Thoracic aorta (tissue), 2 donors: ENCODE measurements at regions not wholly inside any gene's neighbourhood (a gene's known extent, or its start where the extent isn't known, plus 50 kb on each side); places are given as distances from the start of the nearest gene placed in this dataset.

ENCODE experiments used
- ATAC-seq: fragments of 150-250 bp; one replicate; pipeline ENCODE4 v1.8.0; 2017; ENCODE audit warnings: low read depth; ENCODE audit not compliant: insufficient number of reproducible peaks, low FRiP score
- DNase-seq: peaks from one replicate; pipeline ENCODE4 v3.0.0-alpha.2; 2020; ENCODE audit warnings: low spot score
- H3K27ac ChIP-seq, 2 donors: fragments of 200-600 bp; sonication (generic); 1 replicate in 1 of 2; 2 replicates in 1 of 2; pipeline ENCODE4 v1.5.1; 2016; ENCODE audit warnings: mild to moderate bottlenecking in 2 of 2, moderate library complexity in 2 of 2
- H3K27me3 ChIP-seq: fragments of 200-600 bp; sonication (generic); replicated peaks from 2 replicates; pipeline ENCODE4 v1.6.0; 2016; ENCODE audit warnings: mild to moderate bottlenecking; ENCODE audit not compliant: insufficient read depth
- H3K36me3 ChIP-seq: fragments of 200-600 bp; sonication (generic); one replicate; pipeline ENCODE4 v1.5.1; 2016
- H3K4me1 ChIP-seq, 2 donors: fragments of 200-600 bp; sonication (generic); 1 replicate in 1 of 2; 2 replicates in 1 of 2; pipeline versions ENCODE4 v1.5.1 to v1.6.0; 2016; ENCODE audit warnings: low read depth in 2 of 2, mild to moderate bottlenecking in 1 of 2; ENCODE audit not compliant: control insufficient read depth in 1 of 2
- H3K4me3 ChIP-seq: fragments of 200-600 bp; sonication (generic); 2 replicates; pipeline ENCODE4 v1.5.1; 2016; ENCODE audit warnings: mild to moderate bottlenecking
- H3K9me3 ChIP-seq: fragments of 200-600 bp; sonication (generic); 2 replicates; pipeline ENCODE4 v1.5.1; 2016
- CTCF ChIP-seq: fragments of 200-600 bp; sonication (generic); IDR thresholded peaks from one replicate; pipeline ENCODE4 v1.5.1; 2019; ENCODE audit warnings: antibody characterized with exemption

DNA sequence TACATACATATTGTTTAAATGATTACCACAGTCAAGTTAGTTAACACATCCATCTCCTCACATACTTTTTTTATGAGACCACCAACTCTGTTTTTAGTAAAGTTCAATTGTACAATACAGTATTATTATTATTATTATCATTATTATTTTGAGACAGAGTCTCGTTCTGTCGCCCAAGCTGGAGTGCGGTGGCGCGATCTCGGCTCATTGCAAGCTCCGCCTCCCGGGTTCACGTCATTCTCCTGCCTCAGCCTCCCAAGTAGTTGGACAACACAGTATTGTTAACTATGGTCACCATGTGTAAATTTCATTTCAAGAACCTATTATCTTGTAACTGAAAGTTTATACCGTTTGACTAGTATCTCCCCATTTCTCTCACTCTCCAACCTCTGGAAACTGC is 942.0 kb upstream of the FBXO33 start:
- TF ChIP-seq CTCF = no peak
- no peaks in the 10 kb centered on the region for H3K9me3 ChIP-seq
- no peak for ATAC-seq

DNA sequence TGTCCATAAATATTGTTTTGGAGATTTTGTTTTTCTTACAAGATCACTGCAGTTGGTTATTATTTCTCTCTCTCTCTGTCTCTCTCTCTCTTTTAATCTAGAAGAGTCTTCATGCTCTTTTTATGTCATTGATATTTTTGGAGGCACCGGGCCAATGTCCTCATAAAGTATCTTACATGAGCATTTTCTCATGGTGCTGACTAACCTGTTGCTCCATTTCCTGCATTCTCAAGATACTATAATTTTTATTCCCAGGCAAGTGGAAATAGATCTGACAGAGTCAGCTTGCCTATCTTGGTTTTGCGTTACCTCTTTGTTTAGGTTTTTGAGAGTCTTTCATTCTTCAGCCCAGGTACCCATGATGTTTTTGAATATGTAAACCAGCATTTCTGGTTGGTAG is 938.8 kb upstream of the FBXO33 start:
- Histone ChIP-seq H3K4me1 (no peaks in the 10 kb centered on the region), H3K4me3 (no peak overlapping the region), H3K27ac (no peak overlapping the region), H3K9me3 (no peaks in the 10 kb centered on the region), H3K36me3 (no peaks in the 10 kb centered on the region), H3K27me3 (no peaks in the 10 kb centered on the region)
- no peak for ATAC-seq
- DNase-seq = no peak
- TF ChIP-seq CTCF = no peak

More for the DNA sequence above, 942.0 kb upstream of the FBXO33 start:
- H3K36me3 ChIP-seq = no peaks in the 10 kb centered on the region
- no peaks in the 10 kb centered on the region for H3K27me3 ChIP-seq
- DNase-seq = no peak
- H3K4me1 ChIP-seq = no peaks in the 10 kb centered on the region
- H3K27ac ChIP-seq = no peak overlapping the region
- no peak overlapping the region for H3K4me3 ChIP-seq

DNA sequence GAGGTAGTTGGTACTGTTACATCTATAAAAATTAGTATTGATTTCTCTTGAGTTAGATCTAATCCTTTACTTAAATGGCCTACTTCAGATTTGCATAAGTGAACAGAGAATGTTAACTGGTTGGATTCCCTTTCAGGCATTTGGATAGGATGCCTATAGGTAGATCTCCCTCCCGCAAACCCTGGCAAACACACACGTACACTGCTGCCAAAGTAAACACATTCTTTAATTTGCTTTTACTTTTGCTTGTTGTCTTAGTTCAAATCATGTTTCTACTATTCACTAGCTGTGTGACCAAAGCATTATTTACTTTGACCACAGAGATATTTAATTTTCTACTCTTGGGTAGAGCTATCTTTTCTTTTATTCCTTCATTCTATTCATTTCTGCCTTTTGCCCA is 936.1 kb upstream of the FBXO33 start:
- H3K4me1 ChIP-seq = no peaks in the 10 kb centered on the region
- DNase-seq (no peak), ATAC-seq (no peak)
- no peak overlapping the region for H3K4me3 ChIP-seq
- no peaks in the 10 kb centered on the region for H3K9me3 ChIP-seq
- no peaks in the 10 kb centered on the region for H3K27me3 ChIP-seq
- H3K27ac ChIP-seq = no peak overlapping the region
- TF ChIP-seq CTCF = no peak
- H3K36me3 ChIP-seq = no peaks in the 10 kb centered on the region

- Histone ChIP-seq H3K36me3 (no peaks in the 10 kb centered on the region), H3K9me3 (no peaks in the 10 kb centered on the region), H3K4me3 (no peak overlapping the region), H3K27ac (no peak overlapping the region), H3K27me3 (no peaks in the 10 kb centered on the region), H3K4me1 (no peaks in the 10 kb centered on the region)
- TF ChIP-seq CTCF = no peak
- ATAC-seq (no peak), DNase-seq (no peak)
Measured at GRCh38 chr14:40367717-40368116, 935.5 kb upstream of the FBXO33 start.

DNA sequence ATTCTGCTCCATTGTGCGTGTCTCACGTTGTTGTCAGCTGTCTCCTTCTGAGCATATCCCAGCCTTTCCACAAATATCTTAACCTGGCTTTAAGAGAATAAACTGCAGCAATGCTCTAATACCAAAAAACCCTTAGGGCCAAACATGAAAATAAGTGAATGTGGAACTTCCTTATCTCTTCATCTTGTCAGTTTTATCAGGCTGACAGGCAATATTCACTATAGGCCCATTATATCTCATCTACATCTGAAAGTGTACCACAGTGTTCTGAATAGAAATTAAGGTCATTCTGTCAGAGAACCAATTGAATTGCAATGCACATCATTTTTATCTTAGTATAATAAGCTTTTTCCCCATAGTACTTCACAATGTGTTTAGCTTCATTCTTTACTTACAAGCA is 933.1 kb upstream of the FBXO33 start:
- Histone ChIP-seq H3K36me3 (no peaks in the 10 kb centered on the region), H3K4me1 (no peaks in the 10 kb centered on the region), H3K27me3 (no peaks in the 10 kb centered on the region), H3K4me3 (no peak overlapping the region), H3K27ac (no peak overlapping the region), H3K9me3 (no peaks in the 10 kb centered on the region)
- ATAC-seq (no peak), DNase-seq (no peak)
- no peak for TF ChIP-seq CTCF
